B cell (primary cell): ENCODE measurements at regions not wholly inside any gene's neighbourhood (a gene's known extent, or its start where the extent isn't known, plus 50 kb on each side); places are given as distances from the start of the nearest gene placed in this dataset.

Experiments used
- ATAC-seq: fragments of 200-7000 bp; cut with Tn5 transposase; one replicate; pipeline ENCODE4 v1.10.0; 2021; ENCODE audit warnings: low read depth, mild to moderate bottlenecking, moderate number of reproducible peaks, moderate library complexity
- CTCF ChIA-PET: fragments of 350-600 bp; sonication (Branson Sonifier 250); formaldehyde crosslinking; loops from one replicate; lab custom pipeline; 2021; ENCODE audit warnings: antibody characterized with exemption, inconsistent platforms; lab: Charles Lee
- POLR2A ChIA-PET: fragments of 350-600 bp; sonication (Branson Sonifier 250); formaldehyde crosslinking; loops from one replicate; lab custom pipeline; 2021; ENCODE audit warnings: antibody characterized with exemption; lab: Charles Lee
- DNase-seq: peaks from one replicate; pipeline ENCODE4 v3.0.0; 2013
- H2AFZ ChIP-seq: 2 replicates; pipeline ENCODE4 v1.6.1; 2012; ENCODE audit warnings: mild to moderate bottlenecking, low read depth, low read length; ENCODE audit not compliant: insufficient read depth, poor library complexity, severe bottlenecking
- H3K27ac ChIP-seq, 2 donors: 1 replicate in 1 of 2; 2 replicates in 1 of 2; pipeline ENCODE4 v1.5.1; 2012 to 2013; ENCODE audit warnings: low read length in 2 of 2, mild to moderate bottlenecking in 2 of 2, moderate library complexity in 1 of 2
- H3K27me3 ChIP-seq, 4 experiments: fragments of 200-600 bp in 1 of 4; sonication (generic) in 1 of 4; replicated peaks in 1 of 4; 1 replicate in 2 of 4; 2 replicates in 2 of 4; pipeline versions ENCODE4 v1.6.1 to v1.7.0; 2013 to 2016; ENCODE audit warnings: low read length in 3 of 4, mild to moderate bottlenecking in 2 of 4, mixed read lengths in 1 of 4, moderate library complexity in 1 of 4; ENCODE audit not compliant: insufficient read depth in 4 of 4, control insufficient read depth in 3 of 4; ENCODE audit errors: control extremely low read depth in 1 of 4
- H3K36me3 ChIP-seq, 2 experiments: replicated peaks in 1 of 2; 1 replicate in 1 of 2; 2 replicates in 1 of 2; pipeline versions ENCODE4 v1.6.1 to v1.7.1; 2013; ENCODE audit warnings: low read length in 1 of 2; ENCODE audit not compliant: insufficient read depth in 2 of 2, control insufficient read depth in 1 of 2; ENCODE audit errors: control extremely low read depth in 1 of 2, extremely low read depth in 1 of 2
- H3K4me1 ChIP-seq, 2 donors: fragments of 200-600 bp in 1 of 2; sonication (generic) in 1 of 2; 1 replicate in 1 of 2; 2 replicates in 1 of 2; pipeline versions ENCODE4 v1.5.1 to v1.6.1; 2013 to 2017; ENCODE audit warnings: low read length in 2 of 2; ENCODE audit not compliant: control insufficient read depth in 2 of 2, insufficient read depth in 2 of 2
- H3K4me2 ChIP-seq: replicated peaks from 2 replicates; pipeline ENCODE3; 2012; ENCODE audit warnings: mild to moderate bottlenecking, low read depth, low read length; ENCODE audit not compliant: poor library complexity, severe bottlenecking
- H3K4me3 ChIP-seq, 5 experiments: fragments of 200-600 bp in 1 of 5; sonication (generic) in 1 of 5; 1 replicate in 3 of 5; 2 replicates in 2 of 5; pipeline versions ENCODE4 v1.5.1 to v1.7.0; 2011 to 2016; ENCODE audit warnings: low read length in 4 of 5, mild to moderate bottlenecking in 4 of 5, low read depth in 2 of 5, control low read depth in 1 of 5, moderate library complexity in 1 of 5; ENCODE audit not compliant: insufficient read depth in 1 of 5; ENCODE audit errors: control extremely low read depth in 1 of 5, extremely low read depth in 1 of 5
- H3K79me2 ChIP-seq: fragments of 200-600 bp; sonication (generic); one replicate; pipeline ENCODE4 v1.6.0; 2016; ENCODE audit warnings: low read length; ENCODE audit not compliant: control insufficient read depth, insufficient read depth
- H3K9ac ChIP-seq: fragments of 200-600 bp; sonication (generic); 2 replicates; pipeline ENCODE4 v1.6.1; 2017; ENCODE audit warnings: mild to moderate bottlenecking, low read length, moderate library complexity
- H3K9me3 ChIP-seq, 3 donors: one replicate each; pipeline versions ENCODE4 v1.6.1 to v1.7.1; 2013; ENCODE audit warnings: low read length in 2 of 3; ENCODE audit not compliant: control insufficient read depth in 2 of 3, insufficient read depth in 1 of 3; ENCODE audit errors: control extremely low read depth in 1 of 3
- H4K20me1 ChIP-seq: 2 replicates; pipeline ENCODE4 v1.6.0; 2012; ENCODE audit warnings: mild to moderate bottlenecking, low read length; ENCODE audit not compliant: insufficient read depth, control insufficient read depth, poor library complexity, severe bottlenecking
- H3K27ac Mint-ChIP-seq: one replicate; pipeline ENCODE4 v1.8.0; 2021; ENCODE audit warnings: mixed read lengths
- H3K27me3 Mint-ChIP-seq: one replicate; pipeline ENCODE4 v1.8.0; 2021; ENCODE audit warnings: mixed read lengths
- H3K4me1 Mint-ChIP-seq: one replicate; pipeline ENCODE4 v1.8.0; 2021; ENCODE audit warnings: mixed read lengths
- H3K4me3 Mint-ChIP-seq: one replicate; pipeline ENCODE4 v1.8.0; 2021; ENCODE audit warnings: mixed read lengths
- H3K9me3 Mint-ChIP-seq: one replicate; pipeline ENCODE4 v1.8.0; 2022; ENCODE audit warnings: mixed read lengths; ENCODE audit not compliant: insufficient read depth
- EZH2 ChIP-seq: IDR thresholded peaks from 2 replicates; pipeline ENCODE4 v1.6.1; 2012; ENCODE audit warnings: borderline replicate concordance, low read depth, mild to moderate bottlenecking, moderate library complexity, low read length; ENCODE audit not compliant: insufficient read depth, poor library complexity, severe bottlenecking
- WGBS: methylation state at CpG from one replicate; pipeline ENCODE4 v1.1.5; 2013; ENCODE audit warnings: missing lambda C conversion rate; ENCODE audit not compliant: insufficient coverage; 5-methylcytosine and 5-hydroxymethylcytosine counted together
- intact Hi-C: fragments of 100-400 bp; cut with micrococcal nuclease; formaldehyde crosslinking; loops from one replicate; pipeline ENCODE4 v1.10.0; 2022
- TF ChIP-seq, protein P1 (sequence below): fragments of 200-600 bp; IDR thresholded peaks from one replicate; pipeline ENCODE4 v1.8.0; 2022; ENCODE audit warnings: antibody characterized with exemption, mild to moderate bottlenecking

- Histone ChIP-seq H3K4me3 (no peak overlapping the region), H4K20me1 (no peaks in the 10 kb centered on the region), H3K79me2 (no peaks in the 10 kb centered on the region), H3K4me1 (no peaks in the 10 kb centered on the region), H3K4me2 (no peak overlapping the region), H2AFZ (no peak overlapping the region), H3K27me3 (no peaks in the 10 kb centered on the region), H3K36me3 (no peaks in the 10 kb centered on the region), H3K27ac (no peak overlapping the region), H3K9ac (no peak overlapping the region), H3K9me3 (peaks cover 0 to 4% (median 0%) of the 10 kb centered on the region in 3 donors)
- no CpG with 5 or more reads among the region's 3 CpGs for WGBS
- intact Hi-C loops = no loop called here
- POLR2A ChIA-PET = no interaction called here
- no peak for TF ChIP-seq EZH2
- TF ChIP-seq, protein P1, sequence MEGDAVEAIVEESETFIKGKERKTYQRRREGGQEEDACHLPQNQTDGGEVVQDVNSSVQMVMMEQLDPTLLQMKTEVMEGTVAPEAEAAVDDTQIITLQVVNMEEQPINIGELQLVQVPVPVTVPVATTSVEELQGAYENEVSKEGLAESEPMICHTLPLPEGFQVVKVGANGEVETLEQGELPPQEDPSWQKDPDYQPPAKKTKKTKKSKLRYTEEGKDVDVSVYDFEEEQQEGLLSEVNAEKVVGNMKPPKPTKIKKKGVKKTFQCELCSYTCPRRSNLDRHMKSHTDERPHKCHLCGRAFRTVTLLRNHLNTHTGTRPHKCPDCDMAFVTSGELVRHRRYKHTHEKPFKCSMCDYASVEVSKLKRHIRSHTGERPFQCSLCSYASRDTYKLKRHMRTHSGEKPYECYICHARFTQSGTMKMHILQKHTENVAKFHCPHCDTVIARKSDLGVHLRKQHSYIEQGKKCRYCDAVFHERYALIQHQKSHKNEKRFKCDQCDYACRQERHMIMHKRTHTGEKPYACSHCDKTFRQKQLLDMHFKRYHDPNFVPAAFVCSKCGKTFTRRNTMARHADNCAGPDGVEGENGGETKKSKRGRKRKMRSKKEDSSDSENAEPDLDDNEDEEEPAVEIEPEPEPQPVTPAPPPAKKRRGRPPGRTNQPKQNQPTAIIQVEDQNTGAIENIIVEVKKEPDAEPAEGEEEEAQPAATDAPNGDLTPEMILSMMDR = no peak
- Mint-ChIP-seq H3K4me3 (no peak overlapping the region), H3K9me3 (peaks cover 4% of the 10 kb centered on the region), H3K27ac (no peak overlapping the region), H3K27me3 (no peaks in the 10 kb centered on the region), H3K4me1 (no peaks in the 10 kb centered on the region)
- no peak for ATAC-seq
- CTCF ChIA-PET = no interaction called here
- no peak for DNase-seq
These were observed 625.5 kb upstream of the MIR17HG start for GRCh38 chr13:90721937-90722336.

DNA sequence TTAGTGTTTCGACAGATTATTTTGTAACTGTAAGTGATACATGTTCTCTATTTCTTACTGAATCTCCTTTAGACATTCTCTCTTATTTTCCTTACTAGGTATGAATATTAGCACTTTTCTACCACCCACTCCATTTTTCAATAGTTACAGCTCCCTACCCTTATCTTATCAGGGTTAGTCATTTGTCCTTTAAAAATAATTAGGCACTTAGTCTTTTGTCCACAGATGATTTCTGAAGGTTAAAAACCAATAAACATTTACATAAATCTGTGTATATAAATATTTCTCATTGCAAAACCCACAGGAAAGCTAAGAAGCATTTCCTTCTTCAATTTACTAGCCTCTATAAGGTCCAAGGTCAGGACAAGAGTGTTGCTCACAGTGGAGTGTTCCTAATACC is 624.1 kb upstream of the MIR17HG start:
- CTCF ChIA-PET = no interaction called here
- TF ChIP-seq, protein P1 = no peak
- TF ChIP-seq EZH2 = no peak
- no peak for DNase-seq

More for the DNA sequence above, 624.1 kb upstream of the MIR17HG start:
- Mint-ChIP-seq H3K27me3 (no peaks in the 10 kb centered on the region), H3K27ac (no peak overlapping the region), H3K4me3 (no peak overlapping the region), H3K4me1 (no peaks in the 10 kb centered on the region), H3K9me3 (peaks cover 6% of the 10 kb centered on the region)
- no peak overlapping the region for H3K27ac ChIP-seq
- H3K4me3 ChIP-seq = no peak overlapping the region
- POLR2A ChIA-PET = no interaction called here
- peaks cover 0 to 4% (median 0%) of the 10 kb centered on the region in 3 donors for H3K9me3 ChIP-seq
- no peak overlapping the region for H3K4me2 ChIP-seq
- no peak overlapping the region for H2AFZ ChIP-seq
- ATAC-seq = no peak
- H3K79me2 ChIP-seq = no peaks in the 10 kb centered on the region
- H3K27me3 ChIP-seq = no peaks in the 10 kb centered on the region
- intact Hi-C loops = no loop called here
- H3K4me1 ChIP-seq = no peaks in the 10 kb centered on the region
- no peaks in the 10 kb centered on the region for H4K20me1 ChIP-seq
- no peak overlapping the region for H3K9ac ChIP-seq
- no peaks in the 10 kb centered on the region for H3K36me3 ChIP-seq
- WGBS = no CpG with 5 or more reads among the region's 1 CpG
